H9 (cell line): ENCODE measurements at regions not wholly inside any gene's neighbourhood (a gene's known extent, or its start where the extent isn't known, plus 50 kb on each side); places are given as distances from the start of the nearest gene placed in this dataset.
A peak's percentile ranks its signal among the peaks of the same experiment; 100 is the strongest.

ENCODE experiments used
- DNase-seq: peaks from one replicate; pipeline ENCODE4 v3.0.0-alpha.2; 2017
- H2AFZ ChIP-seq: one replicate; pipeline ENCODE4 v1.6.1; 2013; ENCODE audit warnings: mild to moderate bottlenecking, low read length, control low read depth, moderate library complexity
- H2AK5ac ChIP-seq: 2 replicates; pipeline ENCODE4 v1.6.1; 2013; ENCODE audit warnings: low read length, control low read depth, mixed read lengths; ENCODE audit not compliant: insufficient read length
- H2BK120ac ChIP-seq: one replicate; pipeline ENCODE4 v1.6.1; 2013; ENCODE audit warnings: low read depth, mild to moderate bottlenecking, low read length, control low read depth, inconsistent platforms; ENCODE audit not compliant: poor library complexity, severe bottlenecking
- H2BK12ac ChIP-seq: 2 replicates; pipeline ENCODE4 v1.6.1; 2013; ENCODE audit warnings: low read length, control low read depth, mixed read lengths, low read depth; ENCODE audit not compliant: insufficient read length
- H2BK15ac ChIP-seq: 2 replicates; pipeline ENCODE4 v1.6.1; 2013; ENCODE audit warnings: low read depth, low read length, control low read depth
- H2BK20ac ChIP-seq: one replicate; pipeline ENCODE4 v1.6.1; 2013; ENCODE audit warnings: low read depth, mild to moderate bottlenecking, low read length, control low read depth, inconsistent platforms; ENCODE audit not compliant: poor library complexity, severe bottlenecking
- H2BK5ac ChIP-seq: 2 replicates; pipeline ENCODE4 v1.6.1; 2013; ENCODE audit warnings: low read length, control low read depth, mixed read lengths; ENCODE audit not compliant: insufficient read length
- H3K14ac ChIP-seq: 2 replicates; pipeline ENCODE4 v1.6.1; 2013; ENCODE audit warnings: low read length, control low read depth; ENCODE audit not compliant: insufficient read depth
- H3K18ac ChIP-seq: 2 replicates; pipeline ENCODE4 v1.6.1; 2013; ENCODE audit warnings: low read depth, mild to moderate bottlenecking, mixed read lengths, low read length, control low read depth; ENCODE audit not compliant: insufficient read length
- H3K23ac ChIP-seq: 2 replicates; pipeline ENCODE4 v1.6.1; 2013; ENCODE audit warnings: low read length, control low read depth, mixed read lengths, low read depth; ENCODE audit not compliant: insufficient read length
- H3K23me2 ChIP-seq: 2 replicates; pipeline ENCODE4 v1.6.1; 2013; ENCODE audit warnings: low read depth, mild to moderate bottlenecking, mixed read lengths, low read length, control low read depth; ENCODE audit not compliant: insufficient read length, poor library complexity, severe bottlenecking
- H3K27ac ChIP-seq: 2 replicates; pipeline ENCODE4 v1.5.1; 2013; ENCODE audit warnings: low read length, control low read depth, mixed read lengths, low read depth; ENCODE audit not compliant: insufficient read length
- H3K27me3 ChIP-seq: 2 replicates; pipeline ENCODE4 v1.6.1; 2013; ENCODE audit warnings: low read length, control low read depth, inconsistent platforms; ENCODE audit not compliant: insufficient read depth
- H3K4ac ChIP-seq: 2 replicates; pipeline ENCODE4 v1.6.1; 2013; ENCODE audit warnings: low read depth, mild to moderate bottlenecking, control low read depth, inconsistent platforms, low read length, moderate library complexity
- H3K4me1 ChIP-seq: 2 replicates; pipeline ENCODE4 v1.6.1; 2013; ENCODE audit warnings: low read length, control low read depth, inconsistent platforms; ENCODE audit not compliant: insufficient read depth
- H3K4me2 ChIP-seq: 2 replicates; pipeline ENCODE4 v1.6.1; 2013; ENCODE audit warnings: low read length, control low read depth, mixed read lengths; ENCODE audit not compliant: insufficient read length, insufficient read depth
- H3K56ac ChIP-seq: 2 replicates; pipeline ENCODE4 v1.6.1; 2013; ENCODE audit warnings: low read depth, mild to moderate bottlenecking, mixed read lengths, low read length, control low read depth; ENCODE audit not compliant: insufficient read length
- H3K79me1 ChIP-seq: 2 replicates; pipeline ENCODE4 v1.6.1; 2013; ENCODE audit warnings: low read depth, mild to moderate bottlenecking, moderate library complexity, low read length, control low read depth, inconsistent platforms; ENCODE audit not compliant: insufficient read depth, poor library complexity, severe bottlenecking
- H3K79me2 ChIP-seq: 2 replicates; pipeline ENCODE4 v1.6.1; 2013; ENCODE audit warnings: low read length, control low read depth, inconsistent platforms; ENCODE audit not compliant: insufficient read depth
- H3K9ac ChIP-seq: 2 replicates; pipeline ENCODE4 v1.6.1; 2013; ENCODE audit warnings: low read length, control low read depth, mixed read lengths; ENCODE audit not compliant: insufficient read length; ENCODE audit errors: extremely low read depth
- H3K9me3 ChIP-seq: one replicate; pipeline ENCODE4 v1.6.1; 2013; ENCODE audit warnings: low read depth, low read length, inconsistent platforms; ENCODE audit not compliant: control insufficient read depth
- H3T11ph ChIP-seq: one replicate; pipeline ENCODE4 v1.6.1; 2013; ENCODE audit warnings: mild to moderate bottlenecking, low read length, control low read depth, inconsistent platforms
- H4K20me1 ChIP-seq: one replicate; pipeline ENCODE4 v1.6.1; 2013; ENCODE audit not compliant: control insufficient read depth, insufficient read length, insufficient read depth
- H4K5ac ChIP-seq: 2 replicates; pipeline ENCODE4 v1.6.1; 2013; ENCODE audit warnings: low read depth, mild to moderate bottlenecking, mixed read lengths, low read length, control low read depth; ENCODE audit not compliant: insufficient read length
- H4K8ac ChIP-seq: replicated peaks from 2 replicates; pipeline ENCODE4 v1.6.1; 2013; ENCODE audit warnings: low read length, control low read depth, mixed read lengths, low read depth; ENCODE audit not compliant: insufficient read length
- H4K91ac ChIP-seq: 2 replicates; pipeline ENCODE4 v1.6.1; 2013; ENCODE audit warnings: low read depth, mild to moderate bottlenecking, moderate library complexity, mixed read lengths, low read length, control low read depth; ENCODE audit not compliant: insufficient read length
- H3K27ac Mint-ChIP-seq, 3 experiments: 2 replicates in 2 of 3; 3 replicates in 1 of 3; pipeline ENCODE4 v1.8.0; 2020 to 2021; ENCODE audit warnings: mixed read lengths in 3 of 3, mild to moderate bottlenecking in 1 of 3, moderate library complexity in 1 of 3
- H3K27me3 Mint-ChIP-seq: 2 replicates; pipeline ENCODE4 v1.8.0; 2021; ENCODE audit warnings: low read depth, mild to moderate bottlenecking, moderate library complexity, mixed read lengths
- H3K36me3 Mint-ChIP-seq, 3 experiments: 2 replicates in 2 of 3; 3 replicates in 1 of 3; pipeline ENCODE4 v1.8.0; 2020 to 2021; ENCODE audit warnings: low read depth in 3 of 3, mixed read lengths in 3 of 3; ENCODE audit not compliant: insufficient read depth in 1 of 3
- H3K4me1 Mint-ChIP-seq, 2 experiments: 2 replicates each; pipeline ENCODE4 v1.8.0; 2020; ENCODE audit warnings: mixed read lengths in 2 of 2
- H3K4me3 Mint-ChIP-seq, 2 experiments: 2 replicates in 1 of 2; 3 replicates in 1 of 2; pipeline ENCODE4 v1.8.0; 2020 to 2021; ENCODE audit warnings: mild to moderate bottlenecking in 2 of 2, mixed read lengths in 2 of 2, moderate library complexity in 1 of 2
- H3K9me3 Mint-ChIP-seq, 2 experiments: 2 replicates in 1 of 2; 3 replicates in 1 of 2; pipeline ENCODE4 v1.8.0; 2020; ENCODE audit warnings: mild to moderate bottlenecking in 2 of 2, mixed read lengths in 2 of 2, moderate library complexity in 1 of 2
- WGBS: extraction: QIAGEN DNeasy Blood & Tissue Kit; methylation state at CpG from one replicate; pipeline ENCODE4 v1.1.7; 2013; ENCODE audit warnings: missing lambda C conversion rate, low lambda C conversion rate, mixed read lengths; ENCODE audit not compliant: insufficient read length; ENCODE audit errors: extremely low coverage; 5-methylcytosine and 5-hydroxymethylcytosine counted together
- TF ChIP-seq, protein P1 (sequence below): fragments of 200-600 bp; sonication (generic); conservative IDR thresholded peaks from 3 replicates; pipeline ENCODE4 v1.8.0; 2021; ENCODE audit warnings: antibody characterized with exemption, mild to moderate bottlenecking

DNA sequence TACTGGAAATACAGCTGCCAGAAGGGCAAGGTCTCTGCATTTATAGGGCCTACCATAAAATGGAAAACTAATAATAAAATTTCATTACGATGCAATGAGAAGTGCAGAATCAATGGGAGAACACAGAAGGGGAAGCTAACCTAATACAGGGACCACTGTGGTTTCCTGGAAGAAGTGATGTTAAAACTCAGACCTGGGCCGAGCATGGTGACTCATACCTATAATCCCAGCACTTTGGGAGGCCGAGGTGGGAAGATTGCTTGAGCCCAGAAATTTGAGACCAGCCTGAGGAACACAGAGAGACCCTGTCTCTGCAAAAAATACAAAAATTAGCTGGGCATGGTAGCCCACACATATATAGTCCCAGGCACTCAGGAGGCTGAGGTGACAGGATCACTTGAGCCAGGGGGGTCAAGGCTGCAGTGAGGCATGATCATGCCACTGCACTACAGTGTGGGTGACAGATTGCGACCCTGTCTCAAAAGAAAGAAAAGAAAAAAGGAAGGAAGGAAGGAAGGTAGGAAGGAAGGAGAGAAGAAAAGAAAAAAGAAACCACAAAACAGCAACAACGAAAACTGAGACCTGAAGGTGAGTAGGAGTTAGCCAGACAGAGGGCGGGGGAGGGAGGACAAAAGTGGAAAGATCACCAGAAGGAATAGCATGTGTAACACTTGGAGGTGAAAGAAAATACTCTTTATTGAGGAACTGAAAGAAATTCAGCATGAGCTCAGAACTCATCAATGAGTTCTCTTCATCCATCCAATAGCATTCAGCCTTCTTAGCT lies 58.3 kb upstream of the DTNA start:
- no peaks in the 10 kb centered on the region for H3K9me3 ChIP-seq
- peak overlapping the region in 2 of 3 experiments; percentile 56 to 95; a peak in 5 of 7 replicates for H3K27ac Mint-ChIP-seq
- no peak overlapping the region for H2AK5ac ChIP-seq
- no peak for DNase-seq
- H3K4ac ChIP-seq, result no peak overlapping the region
- H3K23me2 ChIP-seq, result no peaks in the 10 kb centered on the region
- no peak overlapping the region for H2BK120ac ChIP-seq
- H2BK20ac ChIP-seq, result no peak overlapping the region
- TF ChIP-seq, protein P1, sequence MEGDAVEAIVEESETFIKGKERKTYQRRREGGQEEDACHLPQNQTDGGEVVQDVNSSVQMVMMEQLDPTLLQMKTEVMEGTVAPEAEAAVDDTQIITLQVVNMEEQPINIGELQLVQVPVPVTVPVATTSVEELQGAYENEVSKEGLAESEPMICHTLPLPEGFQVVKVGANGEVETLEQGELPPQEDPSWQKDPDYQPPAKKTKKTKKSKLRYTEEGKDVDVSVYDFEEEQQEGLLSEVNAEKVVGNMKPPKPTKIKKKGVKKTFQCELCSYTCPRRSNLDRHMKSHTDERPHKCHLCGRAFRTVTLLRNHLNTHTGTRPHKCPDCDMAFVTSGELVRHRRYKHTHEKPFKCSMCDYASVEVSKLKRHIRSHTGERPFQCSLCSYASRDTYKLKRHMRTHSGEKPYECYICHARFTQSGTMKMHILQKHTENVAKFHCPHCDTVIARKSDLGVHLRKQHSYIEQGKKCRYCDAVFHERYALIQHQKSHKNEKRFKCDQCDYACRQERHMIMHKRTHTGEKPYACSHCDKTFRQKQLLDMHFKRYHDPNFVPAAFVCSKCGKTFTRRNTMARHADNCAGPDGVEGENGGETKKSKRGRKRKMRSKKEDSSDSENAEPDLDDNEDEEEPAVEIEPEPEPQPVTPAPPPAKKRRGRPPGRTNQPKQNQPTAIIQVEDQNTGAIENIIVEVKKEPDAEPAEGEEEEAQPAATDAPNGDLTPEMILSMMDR, result no peak
- H3K36me3 Mint-ChIP-seq, result no peaks in the 10 kb centered on the region
- no peaks in the 10 kb centered on the region for H4K20me1 ChIP-seq
- no peak overlapping the region for H3K56ac ChIP-seq
- H3K4me2 ChIP-seq, result no peak overlapping the region
- H3T11ph ChIP-seq, result no peak overlapping the region
- H4K5ac ChIP-seq, result no peak overlapping the region
- H3K14ac ChIP-seq, result no peak overlapping the region; the same call in 1 of the 2 replicates
- no peak overlapping the region for H4K91ac ChIP-seq
- H3K4me3 Mint-ChIP-seq, result no peak overlapping the region
- H3K9ac ChIP-seq, result no peak overlapping the region
- peaks cover 26 to 50% of the 10 kb centered on the region in 2 experiments for H3K4me1 Mint-ChIP-seq
- WGBS, result no CpG with 5 or more reads among the region's 6 CpGs
- H2AFZ ChIP-seq, result no peak overlapping the region
- H3K4me1 ChIP-seq, result peaks cover 9% of the 10 kb centered on the region; the same call in 1 of the 2 replicates
- no peak overlapping the region for H2BK15ac ChIP-seq
- H3K27me3 Mint-ChIP-seq, result no peaks in the 10 kb centered on the region
- H4K8ac ChIP-seq, result no peak overlapping the region
- H3K27me3 ChIP-seq, result no peaks in the 10 kb centered on the region
- H3K27ac ChIP-seq, result no peak overlapping the region
- no peaks in the 10 kb centered on the region for H3K9me3 Mint-ChIP-seq
- no peak overlapping the region for H3K23ac ChIP-seq
- no peaks in the 10 kb centered on the region for H3K79me1 ChIP-seq
- H2BK5ac ChIP-seq, result no peak overlapping the region
- no peaks in the 10 kb centered on the region for H3K79me2 ChIP-seq
- no peak overlapping the region for H2BK12ac ChIP-seq
- H3K18ac ChIP-seq, result peak overlapping the region; percentile 12
